Ishikawa (cell line): ENCODE measurements at regions not wholly inside any gene's neighbourhood (a gene's known extent, or its start where the extent isn't known, plus 50 kb on each side); places are given as distances from the start of the nearest gene placed in this dataset.

ENCODE experiments used
- CEBPB ChIP-seq: IDR thresholded peaks from 2 replicates; pipeline ENCODE4 v1.6.1; 2012
- CREB1 ChIP-seq: IDR thresholded peaks from 2 replicates; pipeline ENCODE4 v1.6.1; 2012; ENCODE audit warnings: low read depth
- EGR1 ChIP-seq: IDR thresholded peaks from 2 replicates; pipeline ENCODE4 v1.6.1; 2012
- EP300 ChIP-seq: IDR thresholded peaks from 2 replicates; pipeline ENCODE4 v1.6.1; 2012; ENCODE audit warnings: borderline replicate concordance
- FOXM1 ChIP-seq: IDR thresholded peaks from 2 replicates; pipeline ENCODE4 v1.6.1; 2012; ENCODE audit warnings: low read depth, borderline replicate concordance
- NFIC ChIP-seq: IDR thresholded peaks from 2 replicates; pipeline ENCODE4 v1.6.1; 2012
- RAD21 ChIP-seq: IDR thresholded peaks from 2 replicates; pipeline ENCODE4 v1.6.1; 2012; ENCODE audit warnings: low read depth
- TAF1 ChIP-seq: IDR thresholded peaks from 2 replicates; pipeline ENCODE4 v1.6.1; 2012; ENCODE audit warnings: low read depth, mild to moderate bottlenecking
- TCF12 ChIP-seq: IDR thresholded peaks from 2 replicates; pipeline ENCODE4 v1.6.1; 2012; ENCODE audit warnings: low read depth
- TEAD4 ChIP-seq: IDR thresholded peaks from 2 replicates; pipeline ENCODE4 v1.6.1; 2012
- YY1 ChIP-seq: IDR thresholded peaks from 2 replicates; pipeline ENCODE4 v1.6.1; 2012; ENCODE audit warnings: low read depth
- ZBTB7A ChIP-seq: IDR thresholded peaks from 2 replicates; pipeline ENCODE4 v1.6.1; 2012; ENCODE audit warnings: low read depth
- TF ChIP-seq, protein P1 (sequence below): IDR thresholded peaks from 2 replicates; pipeline ENCODE4 v1.6.1; 2012
- TF ChIP-seq, protein P2 (sequence below): IDR thresholded peaks from 2 replicates; pipeline ENCODE4 v1.6.1; 2012
- TF ChIP-seq, protein P3 (sequence below): IDR thresholded peaks from 2 replicates; pipeline ENCODE4 v1.6.1; 2012; ENCODE audit warnings: low read depth, mild to moderate bottlenecking

DNA sequence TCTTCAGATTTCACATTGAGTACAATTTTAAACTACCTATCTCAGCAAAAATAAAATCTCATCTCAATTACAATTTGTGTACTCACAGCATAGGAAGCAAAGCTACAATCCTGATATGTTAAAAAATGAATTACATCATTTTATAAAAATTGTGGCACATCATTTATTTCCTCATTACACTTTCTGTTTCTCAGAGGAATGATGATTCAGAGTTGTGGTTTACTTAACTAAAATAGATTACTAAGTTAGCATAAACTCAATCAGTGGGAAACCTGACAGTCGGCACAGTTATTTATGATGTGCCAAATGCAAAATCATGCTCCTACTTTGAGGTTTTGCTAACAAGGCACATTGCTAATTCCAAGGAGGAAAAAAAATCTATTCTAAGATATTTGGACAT, 325.0 kb downstream of the FBXO8 start:
- TF ChIP-seq CREB1 = no peak
- no peak for TF ChIP-seq TCF12
- TF ChIP-seq FOXM1 = no peak
- TF ChIP-seq, protein P1, sequence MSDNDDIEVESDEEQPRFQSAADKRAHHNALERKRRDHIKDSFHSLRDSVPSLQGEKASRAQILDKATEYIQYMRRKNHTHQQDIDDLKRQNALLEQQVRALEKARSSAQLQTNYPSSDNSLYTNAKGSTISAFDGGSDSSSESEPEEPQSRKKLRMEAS = no peak

DNA sequence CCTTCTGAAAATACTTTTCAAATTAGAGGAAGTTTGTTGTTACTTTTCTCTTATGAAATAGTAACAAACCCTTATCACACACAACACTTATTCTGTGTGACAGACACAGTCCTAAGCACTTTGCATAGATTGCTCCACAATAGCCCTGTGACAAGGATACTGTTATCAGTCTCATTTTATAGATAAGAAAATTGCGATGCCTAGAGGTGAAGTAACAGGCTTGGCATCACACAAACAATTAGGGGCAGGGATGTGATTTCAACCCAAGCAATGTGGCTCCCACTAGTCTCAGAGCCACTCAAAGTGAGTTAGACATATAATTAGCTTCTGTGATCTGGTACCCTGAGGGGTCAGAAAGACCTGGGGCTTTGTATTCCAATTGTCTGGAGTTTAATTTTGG, 339.9 kb downstream of the FBXO8 start:
- TF ChIP-seq, protein P2, sequence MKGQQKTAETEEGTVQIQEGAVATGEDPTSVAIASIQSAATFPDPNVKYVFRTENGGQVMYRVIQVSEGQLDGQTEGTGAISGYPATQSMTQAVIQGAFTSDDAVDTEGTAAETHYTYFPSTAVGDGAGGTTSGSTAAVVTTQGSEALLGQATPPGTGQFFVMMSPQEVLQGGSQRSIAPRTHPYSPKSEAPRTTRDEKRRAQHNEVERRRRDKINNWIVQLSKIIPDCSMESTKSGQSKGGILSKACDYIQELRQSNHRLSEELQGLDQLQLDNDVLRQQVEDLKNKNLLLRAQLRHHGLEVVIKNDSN = no peak
- TF ChIP-seq, protein P1 = no peak

DNA sequence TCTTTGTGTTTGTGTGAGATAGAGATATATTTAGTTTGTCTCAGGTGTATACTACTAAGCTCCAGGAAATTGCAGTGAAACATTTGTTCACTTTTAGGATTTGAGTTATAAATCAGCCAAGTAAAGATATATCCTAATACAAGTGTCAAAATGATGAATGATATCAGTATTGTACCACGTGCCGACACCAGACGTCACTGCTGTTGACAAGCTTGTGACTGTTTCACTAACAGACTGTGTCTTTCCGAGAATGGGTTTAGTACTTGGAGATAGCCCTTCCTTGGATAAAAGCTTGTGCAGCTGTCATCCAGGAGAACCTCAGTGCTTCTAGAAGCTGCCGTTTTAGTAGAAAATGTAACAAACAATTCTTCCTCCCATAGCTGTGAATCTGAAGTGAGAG, 343.3 kb downstream of the FBXO8 start:
- no peak for TF ChIP-seq TAF1
- TF ChIP-seq EGR1 = no peak
- no peak for TF ChIP-seq CREB1
- no peak for TF ChIP-seq TCF12
- TF ChIP-seq, protein P3, sequence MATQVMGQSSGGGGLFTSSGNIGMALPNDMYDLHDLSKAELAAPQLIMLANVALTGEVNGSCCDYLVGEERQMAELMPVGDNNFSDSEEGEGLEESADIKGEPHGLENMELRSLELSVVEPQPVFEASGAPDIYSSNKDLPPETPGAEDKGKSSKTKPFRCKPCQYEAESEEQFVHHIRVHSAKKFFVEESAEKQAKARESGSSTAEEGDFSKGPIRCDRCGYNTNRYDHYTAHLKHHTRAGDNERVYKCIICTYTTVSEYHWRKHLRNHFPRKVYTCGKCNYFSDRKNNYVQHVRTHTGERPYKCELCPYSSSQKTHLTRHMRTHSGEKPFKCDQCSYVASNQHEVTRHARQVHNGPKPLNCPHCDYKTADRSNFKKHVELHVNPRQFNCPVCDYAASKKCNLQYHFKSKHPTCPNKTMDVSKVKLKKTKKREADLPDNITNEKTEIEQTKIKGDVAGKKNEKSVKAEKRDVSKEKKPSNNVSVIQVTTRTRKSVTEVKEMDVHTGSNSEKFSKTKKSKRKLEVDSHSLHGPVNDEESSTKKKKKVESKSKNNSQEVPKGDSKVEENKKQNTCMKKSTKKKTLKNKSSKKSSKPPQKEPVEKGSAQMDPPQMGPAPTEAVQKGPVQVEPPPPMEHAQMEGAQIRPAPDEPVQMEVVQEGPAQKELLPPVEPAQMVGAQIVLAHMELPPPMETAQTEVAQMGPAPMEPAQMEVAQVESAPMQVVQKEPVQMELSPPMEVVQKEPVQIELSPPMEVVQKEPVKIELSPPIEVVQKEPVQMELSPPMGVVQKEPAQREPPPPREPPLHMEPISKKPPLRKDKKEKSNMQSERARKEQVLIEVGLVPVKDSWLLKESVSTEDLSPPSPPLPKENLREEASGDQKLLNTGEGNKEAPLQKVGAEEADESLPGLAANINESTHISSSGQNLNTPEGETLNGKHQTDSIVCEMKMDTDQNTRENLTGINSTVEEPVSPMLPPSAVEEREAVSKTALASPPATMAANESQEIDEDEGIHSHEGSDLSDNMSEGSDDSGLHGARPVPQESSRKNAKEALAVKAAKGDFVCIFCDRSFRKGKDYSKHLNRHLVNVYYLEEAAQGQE = no peak

DNA sequence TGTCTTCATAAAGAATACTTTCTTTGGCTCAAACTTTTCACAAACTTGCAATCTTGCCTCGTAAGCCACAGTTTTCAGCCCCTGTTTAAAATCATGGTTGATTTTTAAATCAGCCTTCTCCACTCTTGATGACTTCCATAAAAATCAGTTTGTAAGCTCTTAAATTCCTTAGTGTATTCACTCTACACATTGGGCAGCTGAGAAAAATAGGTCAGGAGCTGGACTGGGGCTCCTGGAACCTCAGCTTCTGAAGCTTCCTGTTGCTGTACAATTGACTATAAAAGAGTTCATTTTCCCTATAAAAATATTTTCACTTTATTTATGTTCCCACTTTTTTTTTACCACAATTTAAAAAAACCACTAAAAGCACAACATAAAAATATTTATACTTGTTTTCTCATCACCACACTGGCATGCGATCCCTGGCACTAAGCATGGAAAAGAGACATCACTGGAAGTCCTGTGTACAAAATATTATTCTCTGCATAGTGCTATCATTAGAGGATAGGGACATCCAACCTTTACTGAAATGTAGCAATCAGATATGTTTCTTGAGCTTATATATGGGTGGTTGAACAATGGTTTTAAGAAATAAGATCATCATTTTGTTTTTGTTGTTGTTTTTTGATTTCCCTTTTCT, 345.7 kb downstream of the FBXO8 start:
- TF ChIP-seq TAF1 (no peak), EGR1 (no peak), ZBTB7A (no peak), CREB1 (no peak), RAD21 (no peak), YY1 (no peak), EP300 (no peak), TEAD4 (no peak), TCF12 (no peak), NFIC (no peak), FOXM1 (no peak), CEBPB (no peak)
- TF ChIP-seq, protein P2 = no peak
- TF ChIP-seq, protein P1 = no peak
- TF ChIP-seq, protein P3 = no peak

DNA sequence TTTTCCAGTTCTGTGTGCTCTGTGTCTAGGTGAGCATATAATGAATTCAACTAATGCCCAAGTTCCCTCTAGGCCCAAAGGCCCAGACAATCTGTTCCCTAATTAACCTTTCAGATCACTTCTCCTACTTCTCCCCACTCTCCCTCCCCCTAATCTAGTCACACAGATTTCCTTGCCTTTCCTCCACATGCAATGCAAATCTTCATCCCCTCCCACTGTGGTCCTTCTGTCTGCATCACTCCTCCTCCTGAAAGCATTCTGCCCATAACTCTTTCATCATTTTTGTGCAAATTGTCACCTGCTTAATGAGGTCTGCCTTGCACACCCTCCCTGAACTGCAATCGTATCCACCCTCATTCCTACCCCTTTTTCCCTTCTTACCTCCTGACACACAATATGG, 346.6 kb downstream of the FBXO8 start:
- no peak for TF ChIP-seq NFIC
- no peak for TF ChIP-seq TCF12
- no peak for TF ChIP-seq FOXM1
- TF ChIP-seq, protein P2 = no peak
- no peak for TF ChIP-seq CREB1
- TF ChIP-seq, protein P3 = no peak
- TF ChIP-seq TAF1 = no peak
- TF ChIP-seq, protein P1 = no peak
- no peak for TF ChIP-seq YY1
